ENCODE measurements at regions not wholly inside any gene's neighbourhood (a gene's known extent, or its start where the extent isn't known, plus 50 kb on each side); places are given as distances from the start of the nearest gene placed in this dataset.

DNA sequence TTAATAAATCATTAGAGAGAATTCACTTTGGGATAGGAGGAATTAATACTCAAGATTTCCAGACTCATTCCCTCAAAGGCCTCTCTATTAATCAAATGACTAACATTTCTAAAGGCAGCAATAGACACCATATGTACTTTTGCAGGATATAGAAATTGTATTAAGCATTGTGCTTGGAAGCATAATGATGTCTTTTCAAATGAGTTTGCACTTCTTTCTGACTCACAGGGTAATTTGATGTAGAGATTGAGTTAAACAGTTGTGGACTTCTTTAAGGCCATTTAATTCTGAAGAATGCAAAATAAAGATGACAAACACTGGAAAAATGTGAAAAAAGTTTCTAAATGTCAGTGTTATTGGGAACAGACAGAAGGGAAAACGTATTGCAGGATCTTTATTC lies 63.4 kb upstream of the CSRP2 start:
- TF ChIP-seq ZNF184 (tag by site-specific recombination; IDR thresholded peaks at IDR 0.05) (no peak), ZNF660 (tag by site-specific recombination; IDR thresholded peaks at IDR 0.05) (no peak), ZNF391 (tag by site-specific recombination; IDR thresholded peaks at IDR 0.05; ENCODE audit: borderline replicate concordance, low read depth) (no peak)

Data from HEK293 (cell line).